Mammary epithelial cell (primary cell): ENCODE measurements at regions not wholly inside any gene's neighbourhood (a gene's known extent, or its start where the extent isn't known, plus 50 kb on each side); places are given as distances from the start of the nearest gene placed in this dataset.

Experiments
- CTCF ChIP-seq, 2 donors: IDR thresholded peaks in 1 of 2; conservative IDR thresholded peaks in 1 of 2; 2 replicates each; pipeline ENCODE4 v1.5.1; 2011 to 2012; ENCODE audit warnings: inconsistent platforms in 2 of 2, low read length in 2 of 2, mild to moderate bottlenecking in 2 of 2, control low read depth in 1 of 2, low read depth in 1 of 2; ENCODE audit not compliant: insufficient read depth in 1 of 2; ENCODE audit errors: extremely low read depth in 1 of 2
- EZH2 ChIP-seq: IDR thresholded peaks from 2 replicates; pipeline ENCODE4 v1.6.1; 2012; ENCODE audit warnings: low read length, inconsistent platforms, borderline replicate concordance

GRCh38 chr10:59553162-59553900, 156.3 kb downstream of the SLC16A9 start:
- TF ChIP-seq EZH2 (no peak), CTCF (conservative IDR thresholded peaks at IDR 0.05 in 1 of 2, IDR thresholded peaks at IDR 0.05 in 1 of 2; ENCODE audit: extremely low read depth in 1 of 2, insufficient read depth in 1 of 2, low read depth in 1 of 2, low read length in 2 of 2) (no peak)
